HG03520 (cell line): ENCODE measurements at regions not wholly inside any gene's neighbourhood (a gene's known extent, or its start where the extent isn't known, plus 50 kb on each side); places are given as distances from the start of the nearest gene placed in this dataset.
"Not testable (repeated sequence)": the region's sequence is repeated elsewhere in the genome, so short reads cannot be mapped to it uniquely, and the experiment has no call there.

Experiments used
- ATAC-seq: cut with Tn5 transposase; IDR thresholded peaks from one replicate; pipeline ENCODE4 v1.9.1; 2021; ENCODE audit warnings: mild to moderate bottlenecking, moderate library complexity; ENCODE audit not compliant: unreplicated experiment

- no peak for ATAC-seq
Measured at GRCh38 chr6:18586133-18586532, 199.0 kb downstream of the RNF144B start.

- ATAC-seq, result peak; percentile 87
Measured at GRCh38 chr6:18595774-18596530, 208.8 kb downstream of the RNF144B start.

GRCh38 chr6:18596531-18596835 is 209.3 kb downstream of the RNF144B start:
- ATAC-seq, result no peak

GRCh38 chr6:18598551-18599264 is 211.6 kb downstream of the RNF144B start:
- ATAC-seq, result no peak

GRCh38 chr6:18600255-18600654 is 213.1 kb downstream of the RNF144B start:
- ATAC-seq, result no peak

- ATAC-seq, result no peak
Measured at GRCh38 chr6:18601516-18602020, 214.4 kb downstream of the RNF144B start.

GRCh38 chr6:18602931-18603330 is 215.8 kb downstream of the RNF144B start:
- no peak for ATAC-seq

- ATAC-seq, result no peak
Measured at GRCh38 chr6:18603361-18603760, 216.2 kb downstream of the RNF144B start.

- ATAC-seq, result no peak
Measured at GRCh38 chr6:18605841-18606240, 218.7 kb downstream of the RNF144B start.

- no peak for ATAC-seq
Measured at GRCh38 chr6:18609715-18610114, 222.6 kb downstream of the RNF144B start.

- ATAC-seq, result no peak
Measured at GRCh38 chr6:18613319-18613925, 226.3 kb downstream of the RNF144B start.

- ATAC-seq, result no peak
Measured at GRCh38 chr6:18629571-18629970, 242.4 kb downstream of the RNF144B start.

GRCh38 chr6:18632670-18633410 is 245.7 kb downstream of the RNF144B start:
- no peak for ATAC-seq

- ATAC-seq, result no peak
Measured at GRCh38 chr6:18634912-18635311, 247.8 kb downstream of the RNF144B start.

- ATAC-seq, result no peak
Measured at GRCh38 chr6:18640134-18640533, 253.0 kb downstream of the RNF144B start.

- ATAC-seq, result no peak
Measured at GRCh38 chr6:18640754-18641153, 253.6 kb downstream of the RNF144B start.

GRCh38 chr6:18654821-18655220 is 267.7 kb downstream of the RNF144B start:
- ATAC-seq, result no peak

GRCh38 chr6:18656506-18656905 is 269.4 kb downstream of the RNF144B start:
- ATAC-seq, result no peak

- ATAC-seq, result not testable (repeated sequence)
Measured at GRCh38 chr6:18659994-18660393, 272.8 kb downstream of the RNF144B start.

- no peak for ATAC-seq
Measured at GRCh38 chr6:18663011-18663410, 275.9 kb downstream of the RNF144B start.

GRCh38 chr6:18664401-18664800 is 277.3 kb downstream of the RNF144B start:
- ATAC-seq, result no peak
